GM18498 (cell line): ENCODE measurements at regions not wholly inside any gene's neighbourhood (a gene's known extent, or its start where the extent isn't known, plus 50 kb on each side); places are given as distances from the start of the nearest gene placed in this dataset.
"Not testable (repeated sequence)": the region's sequence is repeated elsewhere in the genome, so short reads cannot be mapped to it uniquely, and the experiment has no call there.

Experiments used
- ATAC-seq: cut with Tn5 transposase; IDR thresholded peaks from one replicate; pipeline ENCODE4 v1.9.1; 2021; ENCODE audit warnings: mild to moderate bottlenecking, moderate library complexity; ENCODE audit not compliant: unreplicated experiment

- no peak for ATAC-seq
Observed at GRCh38 chr2:64792995-64793639, 139.4 kb upstream of the SERTAD2 start.

DNA sequence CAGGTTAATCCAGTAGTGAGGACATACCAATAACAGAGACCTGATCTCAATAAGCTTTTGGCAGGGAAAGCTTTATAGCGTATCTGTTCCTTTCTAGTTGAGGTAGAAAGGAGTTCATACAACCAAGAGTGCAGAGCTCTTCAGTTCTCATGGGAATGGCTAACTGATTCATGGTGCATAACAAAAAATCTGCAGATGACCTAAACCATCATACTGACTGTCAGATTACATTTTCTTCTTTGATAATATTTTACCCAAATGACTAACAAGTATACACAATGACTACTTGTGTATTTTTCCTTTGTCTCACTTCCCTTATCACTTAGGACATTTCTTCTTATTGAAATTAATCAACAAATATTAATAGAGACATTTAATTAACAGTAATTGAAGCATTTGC, 140.0 kb upstream of the SERTAD2 start:
- no peak for ATAC-seq

DNA sequence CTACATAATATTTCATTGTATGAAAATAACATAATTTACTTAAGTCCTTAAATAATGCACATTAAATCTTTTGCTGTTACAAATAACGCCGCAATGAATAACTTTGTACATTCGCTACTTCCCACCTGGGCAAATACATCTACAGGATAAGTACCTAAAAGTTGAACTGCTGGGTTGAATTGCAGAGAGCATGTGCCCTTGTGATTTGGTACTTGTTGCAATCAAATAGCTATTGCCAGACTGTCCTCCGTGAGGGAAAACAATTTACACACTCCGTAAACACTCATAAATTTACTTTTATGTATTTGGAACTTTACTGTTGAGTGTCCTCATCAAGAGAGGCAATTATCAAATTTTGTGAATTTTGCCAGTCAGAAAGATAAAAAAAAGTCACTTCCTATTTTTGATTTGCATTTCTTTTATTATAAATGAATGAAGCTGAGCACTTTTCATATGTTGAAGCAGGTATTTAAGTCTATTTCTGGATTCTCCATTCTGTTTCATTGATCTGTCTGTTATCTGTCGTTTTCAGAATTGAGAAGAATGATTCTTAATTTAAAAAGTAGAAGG, 140.8 kb upstream of the SERTAD2 start:
- no peak for ATAC-seq

- ATAC-seq, result no peak
Observed at GRCh38 chr2:64795024-64795592, 141.4 kb upstream of the SERTAD2 start.

GRCh38 chr2:64796926-64797325, 143.2 kb upstream of the SERTAD2 start:
- no peak for ATAC-seq

DNA sequence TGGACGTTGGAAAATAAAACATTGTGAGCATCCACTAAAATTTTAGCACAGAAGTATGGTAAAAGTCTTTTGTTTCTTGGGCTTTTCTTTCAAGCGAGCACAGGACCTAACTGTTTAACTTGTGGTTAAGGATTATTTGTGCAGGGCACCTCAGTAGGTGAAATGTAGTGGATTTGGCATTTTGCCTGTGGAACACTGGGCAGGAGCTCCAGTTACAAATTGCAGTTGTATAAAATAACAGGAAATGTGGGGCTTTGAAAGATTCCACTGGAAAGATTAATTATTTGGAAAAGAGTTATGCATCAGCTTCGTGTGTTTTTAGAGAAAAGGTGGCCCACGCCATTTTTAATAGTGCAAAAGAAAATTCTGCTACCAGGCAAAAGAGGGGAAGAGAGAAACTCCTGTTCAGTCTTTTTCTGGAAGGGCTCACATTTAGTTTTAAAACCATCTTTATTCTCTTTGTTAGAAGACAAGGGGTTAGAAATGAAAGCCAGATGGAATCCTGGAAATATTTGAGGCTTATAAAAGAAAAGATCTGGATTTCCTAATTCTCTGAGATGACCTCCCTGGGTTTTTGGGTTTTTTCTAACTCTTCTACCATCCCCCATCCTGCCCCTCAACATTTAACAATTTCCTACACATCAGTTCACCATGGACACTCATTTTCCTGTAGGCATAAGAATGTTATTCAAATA, 144.3 kb upstream of the SERTAD2 start:
- ATAC-seq, result no peak

GRCh38 chr2:64799592-64800252, 146.0 kb upstream of the SERTAD2 start:
- no peak for ATAC-seq

- no peak for ATAC-seq
Observed at GRCh38 chr2:64803776-64804175, 150.1 kb upstream of the SERTAD2 start.

GRCh38 chr2:64804651-64805050, 150.9 kb upstream of the SERTAD2 start:
- no peak for ATAC-seq

DNA sequence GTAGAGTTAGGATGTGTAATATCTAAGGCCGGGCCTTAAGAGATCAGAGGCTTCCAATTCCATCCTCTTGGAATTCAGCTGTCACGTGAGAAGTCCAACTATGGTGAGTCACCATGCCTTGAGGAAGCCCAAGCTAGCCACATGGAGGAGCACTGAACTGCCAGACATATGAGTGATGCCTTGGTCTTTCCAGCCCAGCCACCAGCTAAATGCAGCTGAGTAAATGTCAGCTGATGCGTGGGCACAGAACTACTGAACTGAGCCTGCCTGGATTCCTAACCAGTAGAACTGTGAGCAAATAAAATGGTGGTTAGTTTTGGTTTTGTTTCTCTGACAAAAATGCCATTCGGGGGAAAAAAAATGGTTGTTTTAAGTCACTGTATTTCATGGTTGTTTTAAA, 153.7 kb upstream of the SERTAD2 start:
- no peak for ATAC-seq

DNA sequence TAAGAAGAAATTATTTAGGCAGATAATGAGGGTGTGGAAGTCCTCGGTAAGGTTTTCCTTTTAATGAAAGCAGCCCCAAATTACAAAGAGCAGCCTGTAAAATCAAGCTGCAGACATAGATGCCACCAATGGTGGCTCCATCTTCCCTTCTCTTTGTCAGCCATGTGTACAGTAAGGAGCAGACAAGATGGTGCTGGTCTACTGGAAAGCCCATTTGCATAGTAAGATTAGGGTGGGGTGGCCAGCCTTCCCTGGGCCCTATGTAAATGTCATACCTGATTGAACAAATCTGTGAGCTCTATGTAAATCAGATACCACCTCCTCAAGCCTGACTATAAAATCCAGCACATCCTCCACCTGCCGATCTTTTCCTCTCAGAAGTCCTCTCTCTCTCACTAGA, 154.4 kb upstream of the SERTAD2 start:
- ATAC-seq, result no peak

- no peak for ATAC-seq
Observed at GRCh38 chr2:64808754-64809153, 155.0 kb upstream of the SERTAD2 start.

- no peak for ATAC-seq
Observed at GRCh38 chr2:64809216-64809615, 155.5 kb upstream of the SERTAD2 start.

- ATAC-seq, result no peak
Observed at GRCh38 chr2:64812285-64812684, 158.6 kb upstream of the SERTAD2 start.

DNA sequence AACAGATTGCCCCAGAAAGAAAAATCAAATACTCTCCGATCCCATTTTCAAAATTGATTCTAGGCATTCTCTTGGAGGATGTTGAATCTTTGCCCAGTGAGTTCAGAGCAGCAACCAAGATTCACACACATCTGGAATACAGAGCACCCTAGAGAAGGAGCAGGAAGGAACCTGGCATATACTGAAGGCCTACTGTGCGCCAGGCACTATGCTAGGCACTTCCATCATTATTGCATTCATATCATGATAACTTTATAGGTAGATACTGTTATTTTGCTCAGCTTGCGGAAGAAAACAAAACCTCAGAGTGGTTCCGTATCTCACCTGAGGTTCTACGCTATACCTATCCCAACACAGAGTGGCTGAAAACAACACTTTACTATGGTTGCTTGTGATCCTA, 160.3 kb upstream of the SERTAD2 start:
- ATAC-seq, result no peak

- ATAC-seq, result not testable (repeated sequence)
Observed at GRCh38 chr2:64816526-64816925, 162.8 kb upstream of the SERTAD2 start.

DNA sequence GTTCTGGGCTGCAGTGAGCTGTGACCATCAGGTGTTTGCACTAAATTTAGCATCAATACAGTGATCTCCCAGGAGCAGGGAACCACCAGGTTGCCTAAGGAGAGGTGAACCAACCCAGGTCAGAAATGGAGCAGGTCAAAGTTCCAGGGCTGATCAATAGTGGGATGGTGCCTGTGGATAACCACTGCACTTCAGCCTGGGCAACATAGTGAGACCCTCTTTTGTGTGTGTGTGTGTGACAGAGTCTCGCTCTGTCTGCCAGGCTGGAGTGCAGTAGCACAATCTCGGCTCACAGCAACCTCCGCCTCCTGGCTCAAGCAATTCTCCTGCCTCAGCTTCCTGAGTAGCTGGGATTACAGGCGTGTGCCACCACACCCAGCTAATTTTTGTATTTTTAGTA, 163.7 kb upstream of the SERTAD2 start:
- ATAC-seq, result no peak

- ATAC-seq, result no peak
Observed at GRCh38 chr2:64818664-64819060, 164.9 kb upstream of the SERTAD2 start.

- ATAC-seq, result no peak
Observed at GRCh38 chr2:64819361-64819760, 165.6 kb upstream of the SERTAD2 start.

DNA sequence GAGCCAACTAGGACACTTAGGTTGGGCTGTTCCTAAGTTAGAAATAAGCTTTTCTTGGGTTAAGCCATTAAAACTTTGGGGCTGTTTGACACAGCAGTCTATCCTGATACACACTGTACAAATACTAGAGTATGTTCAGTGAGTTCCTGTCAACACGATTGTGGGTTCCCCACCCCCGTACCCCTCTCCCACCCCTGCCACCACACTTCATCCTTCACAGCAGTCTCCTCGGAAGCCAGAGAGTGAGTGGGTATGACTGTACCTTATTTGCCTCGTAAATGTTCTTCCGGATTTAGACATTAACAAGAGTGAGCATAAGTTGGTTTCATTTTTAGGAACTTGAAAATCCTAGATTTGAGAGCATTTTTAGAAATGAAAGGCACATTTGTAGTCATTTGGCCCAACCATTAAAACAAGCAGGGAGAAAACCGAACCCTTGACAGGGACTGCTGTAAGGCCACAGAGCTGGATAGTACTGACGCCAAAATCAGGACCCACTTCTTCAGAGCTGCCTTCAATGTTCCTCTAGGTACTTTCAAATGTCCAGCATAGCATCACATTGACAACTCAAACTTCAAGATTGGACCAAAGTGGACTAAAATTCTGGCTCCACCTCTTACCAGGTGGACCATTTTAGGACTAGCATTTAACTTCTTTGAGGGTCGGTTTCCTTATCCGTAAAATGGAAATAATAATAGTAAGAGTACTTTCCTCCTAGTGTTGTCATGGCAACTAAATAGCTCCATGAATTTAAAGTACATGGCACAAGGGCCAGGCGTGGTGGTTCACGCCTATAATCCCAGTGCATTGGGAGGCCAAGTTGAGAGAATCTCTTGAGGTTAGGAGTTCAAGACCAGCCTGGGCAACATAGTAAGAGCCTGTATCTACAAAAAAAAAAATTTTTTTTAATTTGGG, 166.3 kb upstream of the SERTAD2 start:
- ATAC-seq, result peak; percentile 88

GRCh38 chr2:64820901-64821300, 167.2 kb upstream of the SERTAD2 start:
- no peak for ATAC-seq
